ENCODE measurements at regions not wholly inside any gene's neighbourhood (a gene's known extent, or its start where the extent isn't known, plus 50 kb on each side); places are given as distances from the start of the nearest gene placed in this dataset.

DNA sequence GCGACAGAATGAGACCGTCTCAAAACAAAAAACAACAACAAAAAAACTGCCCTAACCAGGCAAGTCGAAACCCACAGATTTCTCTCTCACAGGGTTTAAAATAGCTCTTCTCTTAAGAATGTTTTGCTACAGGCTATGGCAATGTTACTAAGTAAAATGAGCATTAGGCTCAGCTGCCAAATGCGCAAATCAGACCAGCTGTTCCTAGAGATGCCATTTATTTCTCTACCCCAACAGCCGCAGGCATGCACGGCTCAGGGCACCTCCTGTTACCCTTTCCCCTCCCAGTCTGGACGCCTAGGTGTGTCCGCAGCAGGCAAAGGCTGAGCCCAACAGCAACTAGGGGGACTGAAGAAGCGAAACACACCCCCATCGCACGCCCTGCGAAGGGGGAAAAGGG, 168.3 kb upstream of the MBL2 start:
- DNase-seq = no peak

- no peak for DNase-seq
Measured at GRCh38 chr10:52939894-52940293, 167.3 kb upstream of the MBL2 start.

DNA sequence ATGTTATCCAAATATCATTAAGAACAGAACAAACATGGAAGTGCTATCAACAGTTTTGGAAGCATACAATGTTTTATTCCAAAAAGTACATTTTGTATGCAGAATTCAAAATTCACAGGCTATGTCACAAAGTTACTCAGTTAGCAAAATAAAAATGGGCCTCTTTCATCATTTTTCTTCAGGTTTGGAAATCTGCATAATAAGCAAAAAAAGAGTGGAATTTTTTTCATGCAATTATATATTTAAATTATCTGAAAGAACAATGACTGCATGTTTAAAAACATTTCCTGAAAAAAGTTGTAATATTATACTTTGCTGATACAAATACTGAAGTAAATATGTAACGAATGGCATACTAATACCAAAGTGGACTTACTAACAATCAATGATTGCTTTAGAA, 161.2 kb upstream of the MBL2 start:
- DNase-seq = no peak

GRCh38 chr10:52927678-52928077, 155.1 kb upstream of the MBL2 start:
- no peak for DNase-seq

DNA sequence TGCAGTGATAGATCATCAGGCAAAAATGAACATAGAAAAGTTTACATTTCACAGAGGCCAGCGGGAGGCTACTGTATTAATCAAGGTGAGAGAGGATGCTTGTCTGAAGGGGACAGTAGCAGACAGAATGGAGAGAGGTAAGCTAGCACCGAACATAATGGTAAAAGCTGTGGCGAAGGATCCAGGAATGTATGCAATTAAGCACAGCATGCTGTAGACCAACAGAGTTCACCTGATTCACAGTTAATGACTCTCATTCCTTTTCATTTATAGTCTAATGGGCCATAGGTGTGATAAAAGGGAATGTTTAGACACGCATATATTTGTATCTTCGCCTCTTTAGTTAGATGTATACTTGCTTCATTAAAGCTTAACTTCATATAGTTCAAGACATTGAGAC, 150.9 kb upstream of the MBL2 start:
- DNase-seq = no peak

DNA sequence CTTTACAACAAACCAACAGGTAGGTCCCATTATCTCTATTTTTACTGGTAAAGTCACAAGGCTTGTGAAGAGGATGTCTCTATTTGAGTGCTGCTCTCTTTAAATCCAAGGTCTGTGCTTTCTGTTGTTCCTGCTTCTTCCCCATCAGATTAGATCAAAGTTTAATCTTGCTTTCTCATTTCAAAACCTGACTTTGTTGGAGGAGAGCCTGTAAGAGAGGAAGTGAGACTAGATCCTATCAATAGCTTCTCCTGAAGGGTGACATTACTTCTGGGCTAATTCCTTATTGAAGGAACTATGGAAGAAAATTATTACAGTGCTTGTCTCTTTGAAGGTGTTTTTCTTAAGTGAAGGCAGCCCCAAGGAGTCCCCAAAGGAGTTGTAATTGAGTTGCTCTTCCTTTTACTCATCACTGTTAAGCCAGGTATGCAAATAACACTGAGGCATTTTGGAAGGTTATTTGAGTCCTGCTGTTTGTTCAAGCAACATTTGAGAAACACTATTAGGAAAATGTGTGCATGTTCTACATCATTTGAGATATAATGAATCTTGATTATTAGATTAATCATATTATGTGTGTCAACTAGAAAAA, 146.2 kb upstream of the MBL2 start:
- DNase-seq = no peak

DNA sequence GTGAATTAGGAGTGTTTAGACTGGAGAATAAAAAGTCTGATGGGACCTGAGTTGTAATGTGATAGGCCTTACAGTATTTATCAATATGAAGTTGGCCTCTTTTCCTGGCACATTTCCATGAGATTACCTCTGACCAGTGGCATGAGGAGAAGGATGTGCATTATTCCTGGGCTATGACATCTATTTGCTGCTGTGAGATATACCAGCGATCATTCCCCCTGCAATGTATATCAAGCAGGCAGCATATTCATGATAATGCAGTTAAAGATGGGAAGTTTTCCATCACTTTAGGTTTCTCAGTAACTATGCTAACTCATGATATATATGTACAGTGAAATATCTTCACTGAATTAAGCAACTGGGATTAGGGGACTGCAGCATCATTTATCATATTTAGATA, 142.8 kb upstream of the MBL2 start:
- no peak for DNase-seq

- DNase-seq = no peak
Measured at GRCh38 chr10:52911163-52911562, 138.6 kb upstream of the MBL2 start.

DNA sequence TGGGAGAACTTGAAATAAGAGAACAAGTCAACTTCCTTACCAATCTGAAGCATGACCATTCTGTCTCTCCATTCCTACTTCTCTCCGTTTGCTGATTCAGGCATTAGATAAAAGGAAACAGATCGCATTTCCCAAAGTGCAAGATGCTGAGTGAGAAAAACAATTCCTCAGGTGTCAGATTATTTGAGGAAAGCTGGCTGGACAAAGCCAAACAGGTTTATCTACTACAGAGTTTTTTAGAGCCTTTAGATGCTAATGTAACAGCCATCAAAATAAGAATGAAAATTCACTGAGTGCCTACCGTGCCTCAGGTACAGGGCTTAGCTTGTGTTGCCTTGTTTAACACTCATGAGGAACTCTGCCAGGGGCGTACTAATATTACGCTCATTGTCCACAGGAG, 135.9 kb upstream of the MBL2 start:
- DNase-seq = no peak

DNA sequence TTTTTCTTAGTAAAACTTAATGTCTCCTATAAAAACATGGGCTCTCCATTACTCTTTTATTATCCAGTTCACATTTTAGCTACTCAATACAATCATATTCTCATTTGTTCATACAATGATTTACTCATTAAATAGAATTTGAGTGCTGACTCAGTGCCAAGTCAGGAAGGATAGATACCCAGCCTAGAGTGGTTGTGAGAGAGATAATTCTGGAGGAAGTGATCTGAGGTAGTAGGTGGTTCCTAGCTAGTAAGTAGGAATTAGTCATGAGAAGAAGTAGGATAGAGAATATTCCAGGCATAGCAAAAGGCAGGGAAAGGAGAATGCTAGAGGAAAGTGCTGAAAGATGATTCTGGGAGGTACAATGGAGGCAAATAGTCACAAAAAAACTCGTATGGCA, 133.5 kb upstream of the MBL2 start:
- DNase-seq = no peak

GRCh38 chr10:52903397-52903938, 130.9 kb upstream of the MBL2 start:
- DNase-seq = no peak

DNA sequence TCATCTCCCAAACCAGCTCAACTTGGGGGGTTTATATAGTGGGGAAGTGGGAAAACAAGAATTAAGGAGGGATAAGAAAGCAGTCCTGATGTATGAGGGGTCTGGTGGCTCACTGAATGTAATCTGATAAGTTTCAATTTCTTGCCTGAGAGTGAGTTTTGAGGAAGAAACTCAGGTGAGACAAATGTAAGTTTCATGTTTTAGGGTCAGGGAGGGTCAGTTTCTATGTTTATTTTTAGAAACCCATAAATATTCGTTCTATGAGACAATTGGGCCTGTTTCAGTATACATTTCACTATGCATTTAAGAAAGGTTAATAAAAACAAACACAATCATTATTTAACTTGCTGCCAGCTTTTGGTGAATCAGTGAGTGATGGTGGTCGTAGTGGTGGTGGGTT, 128.0 kb upstream of the MBL2 start:
- no peak for DNase-seq

DNA sequence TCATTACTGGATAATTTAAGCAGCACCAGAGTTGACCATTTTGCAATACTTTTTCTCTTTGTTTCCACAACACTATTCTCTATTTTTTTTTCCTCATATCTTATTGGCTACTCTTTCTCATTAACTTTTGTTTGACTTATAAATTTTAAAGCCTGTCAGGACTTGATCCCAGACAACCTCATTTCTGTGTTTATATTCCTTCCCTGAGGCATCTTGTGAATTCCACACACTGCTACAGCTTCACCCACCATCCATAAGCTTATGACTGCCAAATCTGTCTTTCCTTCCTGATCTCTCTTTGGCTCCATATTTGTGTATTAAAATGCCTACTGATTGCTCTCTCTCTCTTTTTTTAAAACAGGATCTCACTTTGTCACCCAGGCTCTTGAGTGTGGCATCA, 124.6 kb upstream of the MBL2 start:
- DNase-seq = no peak

DNA sequence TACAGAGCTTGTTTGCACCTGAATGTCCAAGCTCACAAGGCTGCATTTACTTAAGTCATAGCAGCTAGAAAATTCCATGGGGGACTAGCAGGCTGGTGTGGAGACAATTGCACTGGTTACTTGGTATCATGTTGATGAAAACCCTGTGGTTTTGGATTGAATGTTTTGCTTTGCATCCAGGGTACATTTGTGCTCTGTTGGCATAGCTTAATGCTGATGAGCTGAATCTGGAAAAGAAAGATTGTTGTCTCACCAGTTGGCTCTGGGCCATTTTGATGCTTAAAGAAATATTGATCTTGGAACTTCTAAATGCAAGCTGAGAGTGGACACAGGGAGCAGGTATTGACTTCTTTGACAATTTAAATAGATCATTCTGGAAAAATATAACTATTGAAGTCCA, 122.5 kb upstream of the MBL2 start:
- no peak for DNase-seq

GRCh38 chr10:52890281-52890680, 117.7 kb upstream of the MBL2 start:
- DNase-seq = no peak

DNA sequence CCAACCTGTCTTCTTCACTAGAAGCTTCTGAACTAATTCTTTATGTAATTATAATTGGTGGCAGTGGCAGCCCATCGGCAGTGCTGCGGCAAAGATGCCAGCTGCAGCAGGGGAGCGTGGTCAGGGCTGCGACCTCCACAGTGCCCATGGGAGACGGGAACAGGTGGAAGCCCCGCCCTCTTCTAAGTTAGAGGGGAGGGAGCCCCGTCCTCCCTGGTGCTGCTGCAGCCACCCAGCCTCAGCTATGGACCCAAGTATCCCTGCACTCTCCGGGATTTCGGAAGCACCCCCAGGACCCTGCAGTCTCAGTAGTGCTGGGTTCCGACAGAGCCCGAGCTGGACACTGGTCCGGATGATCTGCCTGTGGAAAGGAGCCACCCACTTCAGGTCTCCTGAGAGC, 117.0 kb upstream of the MBL2 start:
- DNase-seq = no peak

- DNase-seq = no peak
Measured at GRCh38 chr10:52883996-52884871, 111.7 kb upstream of the MBL2 start.

DNA sequence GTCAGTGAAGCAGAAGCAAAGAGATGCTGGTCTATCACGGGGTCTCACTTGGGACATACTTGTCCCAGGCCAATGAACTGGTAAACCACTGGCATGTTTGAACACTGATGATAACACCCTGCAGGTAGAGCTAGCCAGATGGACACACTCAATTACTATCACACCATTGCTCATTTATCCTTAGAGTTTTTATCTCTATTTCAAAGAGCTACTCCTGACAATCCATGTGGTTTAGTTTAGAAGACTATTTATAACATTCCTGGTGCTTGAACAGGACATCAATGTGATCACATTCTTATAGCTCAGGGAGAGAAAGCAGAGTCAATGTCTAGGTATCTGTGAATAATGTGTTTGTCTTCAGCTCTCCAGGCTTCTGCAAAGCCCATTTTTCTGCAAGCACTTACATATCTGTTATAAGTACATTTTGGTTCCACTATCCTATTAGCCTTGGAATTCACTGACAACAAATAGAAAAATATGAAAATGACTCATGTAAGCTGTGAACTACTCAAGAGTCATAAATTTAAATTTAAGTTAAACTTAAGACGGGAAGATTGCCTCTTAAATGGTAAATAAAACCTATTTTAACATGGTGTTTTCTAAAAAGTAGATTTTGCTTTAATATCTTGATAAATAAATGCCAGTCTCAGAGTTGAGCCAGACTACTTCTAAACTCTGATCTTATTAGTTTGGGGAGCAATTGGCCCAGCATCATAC, 106.7 kb upstream of the MBL2 start:
- no peak for DNase-seq

- no peak for DNase-seq
Measured at GRCh38 chr10:52877451-52877850, 104.9 kb upstream of the MBL2 start.

DNA sequence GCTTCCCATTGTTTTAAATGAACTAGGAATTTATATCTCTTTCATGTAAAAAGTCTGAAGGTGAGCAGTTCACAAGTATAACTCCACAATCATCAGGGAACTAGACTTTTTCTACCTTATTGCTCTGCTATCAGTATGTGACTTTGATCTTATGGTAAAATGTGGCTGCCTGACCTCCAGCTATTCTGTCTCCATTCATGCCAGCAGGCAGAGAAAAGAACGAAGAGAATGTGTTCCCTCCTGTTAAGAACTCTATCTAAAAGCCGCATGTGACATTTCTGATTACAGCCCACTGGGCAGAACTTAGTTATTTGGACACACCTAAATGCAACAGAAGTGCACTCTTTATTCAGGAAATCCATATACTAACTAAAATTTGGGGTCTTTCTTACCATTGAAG, 102.8 kb upstream of the MBL2 start:
- DNase-seq = no peak

DNA sequence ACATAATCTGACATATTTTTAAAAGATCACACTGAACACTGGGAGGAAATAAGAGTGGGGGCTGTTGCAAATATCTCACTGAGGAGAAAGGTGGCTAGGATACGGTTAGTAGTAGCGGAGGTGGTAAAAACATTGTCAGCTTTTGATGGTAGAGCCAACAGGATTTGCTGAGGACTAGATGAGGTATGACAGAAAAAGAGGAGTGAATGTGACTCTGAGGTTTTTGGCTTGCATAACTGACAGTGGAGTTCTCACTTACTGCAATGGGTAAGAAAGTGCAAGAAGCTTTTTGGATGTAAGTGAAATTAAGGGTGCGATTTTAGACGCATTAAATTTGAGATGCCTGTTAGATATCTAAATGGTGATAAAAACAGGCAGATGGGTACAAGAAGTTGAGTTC, 102.0 kb upstream of the MBL2 start:
- no peak for DNase-seq

DNA sequence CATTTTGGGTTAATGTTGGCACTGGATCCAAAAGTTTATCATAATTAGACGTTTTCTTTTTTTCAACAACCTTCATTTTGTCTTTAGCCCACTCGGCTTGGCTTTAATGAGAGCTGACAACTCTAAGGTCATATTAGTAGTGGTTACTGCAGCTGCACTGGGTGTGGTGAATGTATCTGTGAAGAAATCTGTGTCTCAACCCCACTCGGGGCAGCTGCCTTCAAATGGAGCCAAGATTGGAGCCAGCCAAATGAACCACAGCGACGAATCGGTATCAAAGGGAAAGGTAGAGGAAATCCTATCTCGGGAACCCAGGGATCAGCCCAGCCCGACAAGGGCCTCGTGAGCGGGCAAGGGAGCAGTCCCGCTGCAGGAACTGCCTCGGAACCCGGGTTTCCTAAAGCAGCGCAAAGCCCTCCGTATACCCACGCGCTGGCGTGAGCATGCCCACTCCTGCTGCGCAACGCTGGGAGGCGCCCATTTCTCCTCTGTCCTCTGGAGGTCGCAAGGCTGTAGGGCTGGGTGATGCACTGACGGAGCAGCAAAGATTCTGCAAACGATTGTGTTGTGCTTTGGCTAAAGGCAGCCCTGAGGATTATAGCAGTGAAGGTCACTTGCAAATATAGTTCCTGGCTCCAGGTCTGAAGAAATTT, 98.7 kb upstream of the MBL2 start:
- no peak for DNase-seq

DNA sequence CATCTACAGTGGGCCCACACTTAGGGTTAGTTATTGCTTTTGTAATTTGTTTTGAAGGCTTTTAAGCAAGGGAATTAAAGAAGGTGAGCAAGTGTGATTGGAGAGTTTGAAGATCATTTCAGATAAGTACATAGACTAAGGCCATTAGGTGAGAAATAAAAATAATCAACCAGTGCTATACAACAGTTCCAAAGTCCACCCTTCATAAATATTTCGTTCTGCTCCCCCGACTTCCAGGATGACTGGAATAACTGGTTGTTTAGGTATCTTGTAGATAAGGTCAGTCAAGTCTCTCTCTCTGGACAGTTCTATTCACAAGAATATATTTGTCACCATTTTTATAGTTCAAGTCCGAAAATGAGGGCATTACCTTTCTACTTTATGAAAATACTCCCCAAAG, 98.0 kb upstream of the MBL2 start:
- DNase-seq = no peak
